ENCODE measurements at regions not wholly inside any gene's neighbourhood (a gene's known extent, or its start where the extent isn't known, plus 50 kb on each side); places are given as distances from the start of the nearest gene placed in this dataset.

- H3K27me3 ChIP-seq (replicated peaks), result no peaks in the 10 kb centered on the region
- H3K27ac ChIP-seq, result no peak overlapping the region
- no peak overlapping the region for H3K4me3 ChIP-seq
- peak in 1 of 2 experiments; percentile 46 for DNase-seq (ENCODE audit: low read depth in 1 of 2, low spot score in 2 of 2)
- H3K9me3 ChIP-seq (replicated peaks), result no peaks in the 10 kb centered on the region
- H3K36me3 ChIP-seq, result no peaks in the 10 kb centered on the region
- peaks cover 4% of the 10 kb centered on the region; the same call in 1 of the 2 replicates for H3K4me1 ChIP-seq (replicated peaks)
Measured at GRCh38 chr15:31268911-31269784, 57.5 kb upstream of the KLF13 start.

- peaks cover 4% of the 10 kb centered on the region; the same call in 1 of the 2 replicates for H3K4me1 ChIP-seq (replicated peaks)
- H3K9me3 ChIP-seq (replicated peaks), result no peaks in the 10 kb centered on the region
- H3K36me3 ChIP-seq, result no peaks in the 10 kb centered on the region
- H3K27me3 ChIP-seq (replicated peaks), result no peaks in the 10 kb centered on the region
- H3K4me3 ChIP-seq, result no peak overlapping the region
- peak in 1 of 2 experiments; percentile 22 for DNase-seq (ENCODE audit: low read depth in 1 of 2, low spot score in 2 of 2)
- H3K27ac ChIP-seq, result no peak overlapping the region
Measured at GRCh38 chr15:31269816-31270575, 56.6 kb upstream of the KLF13 start.

DNA sequence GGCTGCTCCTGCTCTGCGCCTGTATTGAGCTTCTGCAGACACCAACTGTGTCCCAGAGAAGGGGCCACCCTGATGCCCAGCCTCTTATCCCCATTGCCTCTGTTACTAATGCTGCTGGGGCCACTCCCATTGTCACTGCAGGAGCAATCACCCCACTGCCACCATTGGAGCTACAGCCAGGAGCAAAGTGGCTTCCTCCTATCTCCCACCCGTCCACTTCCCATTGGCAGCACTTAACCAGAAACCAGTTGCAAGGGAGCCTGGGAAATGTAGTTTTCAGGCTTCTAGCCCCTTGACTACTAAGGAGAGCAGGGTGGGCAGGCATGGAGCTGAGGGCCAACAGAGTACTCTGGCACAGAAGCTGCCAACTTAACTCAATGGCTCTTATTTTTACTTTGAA, 55.9 kb upstream of the KLF13 start:
- DNase-seq (ENCODE audit: low read depth in 1 of 2, low spot score in 2 of 2), result peak in 1 of 2 experiments; percentile 32
- peaks cover 4% of the 10 kb centered on the region; the same call in 1 of the 2 replicates for H3K4me1 ChIP-seq (replicated peaks)
- no peaks in the 10 kb centered on the region for H3K9me3 ChIP-seq (replicated peaks)
- H3K4me3 ChIP-seq, result no peak overlapping the region
- H3K27me3 ChIP-seq (replicated peaks), result no peaks in the 10 kb centered on the region
- H3K27ac ChIP-seq, result no peak overlapping the region
- no peaks in the 10 kb centered on the region for H3K36me3 ChIP-seq

GRCh38 chr15:31271224-31271635, 55.4 kb upstream of the KLF13 start:
- no peaks in the 10 kb centered on the region for H3K9me3 ChIP-seq (replicated peaks)
- no peak overlapping the region for H3K4me3 ChIP-seq
- H3K27ac ChIP-seq, result no peak overlapping the region
- H3K27me3 ChIP-seq (replicated peaks), result no peaks in the 10 kb centered on the region
- H3K36me3 ChIP-seq, result no peaks in the 10 kb centered on the region
- H3K4me1 ChIP-seq (replicated peaks), result peaks cover 4% of the 10 kb centered on the region; the same call in 1 of the 2 replicates
- DNase-seq (ENCODE audit: low read depth in 1 of 2, low spot score in 2 of 2), result peak in 1 of 2 experiments; percentile 31

DNA sequence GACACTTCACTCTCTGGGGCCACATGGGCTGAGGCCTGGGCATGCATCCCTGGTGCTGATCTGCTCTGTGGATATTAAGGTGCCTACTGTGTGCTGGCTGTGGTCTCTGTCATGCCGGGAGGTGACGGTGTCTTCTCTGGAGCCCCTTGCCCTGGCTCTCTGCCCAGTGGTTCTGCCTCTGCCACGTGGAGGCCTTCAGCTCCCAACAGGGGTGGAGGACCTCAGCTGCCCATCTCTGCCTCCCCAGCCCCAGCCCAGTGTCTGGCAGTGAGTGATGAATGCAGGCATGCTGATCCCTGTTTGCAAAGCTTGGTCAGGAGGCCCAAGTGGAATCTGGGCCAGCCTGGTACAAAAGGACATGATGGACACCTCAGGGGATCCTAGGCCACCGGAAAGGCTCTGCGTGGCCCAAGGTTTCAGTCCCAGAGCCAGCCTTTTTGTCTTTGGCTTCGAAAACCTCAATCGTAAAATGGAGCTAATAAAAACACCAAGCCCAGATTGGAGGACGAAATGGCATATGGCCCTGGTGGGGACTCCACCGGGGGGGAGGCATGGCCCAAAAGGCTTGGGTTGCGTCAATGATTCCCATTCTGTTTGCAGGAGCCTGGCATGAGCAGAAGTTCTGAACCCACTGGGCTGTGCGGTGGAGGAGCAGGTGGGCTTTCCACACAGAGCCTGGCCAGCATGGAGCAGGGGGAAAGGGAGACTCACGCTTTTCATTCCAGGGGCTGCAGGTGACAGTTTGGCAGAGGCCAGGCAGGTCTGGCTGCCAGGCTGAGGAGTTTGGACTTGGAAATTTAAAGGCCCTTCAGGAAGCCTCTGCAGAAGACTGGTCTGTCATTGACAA, 54.7 kb upstream of the KLF13 start:
- DNase-seq (ENCODE audit: low read depth in 1 of 2, low spot score in 2 of 2), result peak in 1 of 2 experiments; percentile 32
- Histone ChIP-seq H3K9me3 (replicated peaks) (no peaks in the 10 kb centered on the region), H3K27me3 (replicated peaks) (no peaks in the 10 kb centered on the region)

DNA sequence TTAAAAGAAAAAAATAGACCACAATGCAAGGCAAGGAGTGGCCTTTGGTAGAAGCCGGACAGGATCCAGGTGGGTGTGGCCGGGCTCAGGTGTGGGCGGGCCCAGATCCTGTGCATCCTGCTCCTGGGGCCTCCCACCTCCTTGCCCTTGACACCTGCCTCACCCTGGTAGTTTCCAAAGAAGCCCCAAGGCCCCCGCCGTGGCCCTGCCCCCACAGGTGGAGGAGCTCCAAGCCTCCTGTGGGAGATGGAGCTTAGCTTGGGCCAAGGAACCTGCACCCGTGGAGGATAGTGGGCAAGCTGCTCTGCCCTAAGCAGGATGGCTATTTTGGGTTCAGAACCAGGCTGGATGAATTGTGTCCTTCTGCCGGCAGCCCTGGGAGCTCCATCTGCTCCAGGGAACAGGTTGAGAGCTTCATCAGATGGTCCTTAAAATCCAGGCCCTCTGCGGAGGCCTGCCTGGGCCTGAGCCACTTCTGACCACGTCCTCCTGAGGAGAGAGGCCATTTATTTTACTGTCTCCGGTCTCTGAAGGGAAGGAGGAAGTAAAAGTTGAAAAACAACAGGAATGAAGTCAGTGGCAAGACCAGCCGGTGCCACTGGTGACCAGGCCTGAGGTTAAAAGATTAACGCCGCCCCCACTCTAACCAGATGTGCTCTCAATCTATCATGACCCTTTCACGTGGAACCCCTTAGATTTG, 53.9 kb upstream of the KLF13 start:
- Histone ChIP-seq H3K36me3 (no peaks in the 10 kb centered on the region), H3K9me3 (replicated peaks) (no peaks in the 10 kb centered on the region), H3K27me3 (replicated peaks) (no peaks in the 10 kb centered on the region), H3K27ac (no peak overlapping the region), H3K4me1 (replicated peaks) (peaks cover 4% of the 10 kb centered on the region; the same call in 1 of the 2 replicates), H3K4me3 (no peak overlapping the region)
- DNase-seq (ENCODE audit: low read depth in 1 of 2, low spot score in 2 of 2), result peak in 1 of 2 experiments; percentile 40

More for the DNA sequence above, 54.7 kb upstream of the KLF13 start:
- Histone ChIP-seq H3K4me1 (replicated peaks) (peaks cover 4% of the 10 kb centered on the region; the same call in 1 of the 2 replicates), H3K27ac (no peak overlapping the region), H3K4me3 (no peak overlapping the region), H3K36me3 (no peaks in the 10 kb centered on the region)

DNA sequence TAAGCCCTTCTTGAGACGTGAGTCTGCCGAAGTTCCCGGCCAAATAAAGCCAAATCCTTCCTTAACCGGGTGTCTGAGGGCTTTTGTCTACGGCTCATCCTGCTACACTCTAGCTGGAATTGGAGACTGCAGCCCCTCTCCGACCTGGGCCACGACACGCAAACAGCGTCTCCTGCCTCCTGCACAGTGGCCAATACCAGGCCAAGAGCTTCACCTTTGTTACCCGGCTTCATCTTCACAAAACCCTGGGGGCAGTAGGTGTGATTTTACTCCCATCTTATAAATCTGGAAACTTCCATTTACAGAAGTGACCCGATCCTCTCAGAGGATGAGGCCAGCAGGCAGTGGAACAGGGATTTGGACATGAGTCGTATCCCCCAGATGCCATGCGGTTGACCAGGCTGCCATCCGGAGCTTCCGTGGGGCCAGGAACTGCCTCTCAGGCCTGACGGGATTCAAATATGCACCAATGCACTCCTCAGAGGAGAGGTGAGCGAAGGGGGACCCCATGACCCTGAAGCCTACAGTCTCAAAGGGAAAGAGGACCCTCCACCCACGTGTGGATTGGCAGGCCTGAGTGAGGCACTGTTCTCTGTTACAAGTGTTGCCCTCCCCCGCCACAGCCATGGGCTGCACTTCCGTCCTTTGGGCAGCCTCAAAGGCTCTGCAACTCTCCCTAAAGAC, 53.2 kb upstream of the KLF13 start:
- Histone ChIP-seq H3K9me3 (replicated peaks) (no peaks in the 10 kb centered on the region), H3K4me3 (no peak overlapping the region), H3K27me3 (replicated peaks) (no peaks in the 10 kb centered on the region), H3K36me3 (no peaks in the 10 kb centered on the region), H3K4me1 (replicated peaks) (peaks cover 4% of the 10 kb centered on the region; the same call in 1 of the 2 replicates), H3K27ac (no peak overlapping the region)
- DNase-seq (ENCODE audit: low read depth in 1 of 2, low spot score in 2 of 2), result peak in 1 of 2 experiments; percentile 36

- Histone ChIP-seq H3K4me3 (no peak overlapping the region), H3K36me3 (no peaks in the 10 kb centered on the region), H3K27ac (no peak overlapping the region), H3K27me3 (replicated peaks) (no peaks in the 10 kb centered on the region), H3K4me1 (replicated peaks) (no peaks in the 10 kb centered on the region), H3K9me3 (replicated peaks) (no peaks in the 10 kb centered on the region)
- DNase-seq (ENCODE audit: low read depth in 1 of 2, low spot score in 2 of 2), result peak in 1 of 2 experiments; percentile 40
Measured at GRCh38 chr15:31274496-31275330, 51.9 kb upstream of the KLF13 start.

DNA sequence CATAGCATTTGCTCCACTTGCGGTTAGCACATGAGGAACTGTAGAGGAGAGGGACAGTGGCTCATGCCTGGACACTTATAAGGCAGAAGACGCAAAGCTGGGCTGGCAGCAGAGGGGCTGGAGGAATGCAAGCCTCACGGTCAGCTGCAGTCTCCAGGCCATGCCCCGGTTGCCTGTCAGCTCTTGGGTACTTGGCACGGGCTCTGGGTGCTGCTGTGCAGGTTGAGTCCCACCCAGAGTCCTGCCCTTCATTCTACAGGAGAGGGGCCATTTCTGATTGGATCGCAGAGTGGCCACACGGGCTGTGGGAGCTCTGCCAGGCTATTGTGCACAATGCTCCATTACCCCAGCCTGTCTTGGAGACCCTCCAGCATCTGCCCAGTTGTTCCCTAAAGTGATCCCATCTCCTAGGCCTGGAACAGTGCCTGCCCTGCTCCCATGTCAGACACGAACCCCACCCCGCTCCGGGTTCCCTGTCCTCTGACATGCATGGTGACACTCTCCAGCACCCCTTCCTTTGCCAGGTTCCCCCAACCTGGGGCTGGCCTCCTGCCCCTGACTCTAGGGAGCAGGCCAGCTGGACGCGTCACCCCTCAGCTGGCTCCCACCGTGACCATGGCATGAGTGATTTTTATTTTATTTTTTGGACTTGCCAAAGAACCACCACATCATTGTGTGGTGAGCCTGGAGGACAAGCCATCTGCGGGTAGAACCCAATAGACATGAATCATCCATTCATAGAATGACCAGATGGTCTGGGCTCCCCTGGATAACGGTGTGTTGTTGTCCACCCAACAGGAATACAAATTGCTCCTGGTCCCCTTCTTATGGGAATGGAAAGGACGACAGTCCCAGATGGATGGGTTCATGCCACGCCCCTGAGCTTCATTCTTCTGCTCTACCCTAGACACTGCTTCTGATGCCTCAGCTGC, 51.0 kb upstream of the KLF13 start:
- H3K27me3 ChIP-seq (replicated peaks), result no peaks in the 10 kb centered on the region
- peak in 1 of 2 experiments; percentile 33 for DNase-seq (ENCODE audit: low read depth in 1 of 2, low spot score in 2 of 2)
- no peaks in the 10 kb centered on the region for H3K4me1 ChIP-seq (replicated peaks)
- H3K9me3 ChIP-seq (replicated peaks), result no peaks in the 10 kb centered on the region
- no peaks in the 10 kb centered on the region for H3K36me3 ChIP-seq
- no peak overlapping the region for H3K27ac ChIP-seq
- H3K4me3 ChIP-seq, result no peak overlapping the region

- no peaks in the 10 kb centered on the region for H3K4me1 ChIP-seq (replicated peaks)
- no peaks in the 10 kb centered on the region for H3K36me3 ChIP-seq
- no peaks in the 10 kb centered on the region for H3K9me3 ChIP-seq (replicated peaks)
- no peak overlapping the region for H3K27ac ChIP-seq
- H3K27me3 ChIP-seq (replicated peaks), result no peaks in the 10 kb centered on the region
- peak in 1 of 2 experiments; percentile 37 for DNase-seq (ENCODE audit: low read depth in 1 of 2, low spot score in 2 of 2)
- H3K4me3 ChIP-seq, result no peak overlapping the region
Measured at GRCh38 chr15:31276596-31277298, 49.9 kb upstream of the KLF13 start.

Measured in SJSA1 (cell line).